Fibroblast of lung (primary cell): ENCODE measurements at regions not wholly inside any gene's neighbourhood (a gene's known extent, or its start where the extent isn't known, plus 50 kb on each side); places are given as distances from the start of the nearest gene placed in this dataset.

ENCODE experiments used
- DNase-seq, 2 donors: peaks; one replicate each; pipeline versions ENCODE4 v3.0.0 to v3.0.0-alpha.2; 2010; ENCODE audit warnings: low read depth in 2 of 2
- H2AFZ ChIP-seq: 2 replicates; pipeline ENCODE4 v1.5.1; 2012; ENCODE audit warnings: low read length, control low read depth, inconsistent platforms
- H3K27ac ChIP-seq: 2 replicates; pipeline ENCODE4 v1.5.1; 2011; ENCODE audit warnings: low read length, control low read depth; ENCODE audit not compliant: insufficient read depth
- H3K27me3 ChIP-seq: 2 replicates; pipeline ENCODE4 v1.5.1; 2011; ENCODE audit warnings: mild to moderate bottlenecking, low read length; ENCODE audit not compliant: control insufficient read depth, insufficient read depth
- H3K36me3 ChIP-seq: 2 replicates; pipeline ENCODE4 v1.5.1; 2011; ENCODE audit warnings: low read length; ENCODE audit not compliant: control insufficient read depth, insufficient read depth
- H3K4me1 ChIP-seq: 2 replicates; pipeline ENCODE4 v1.5.1; 2011; ENCODE audit warnings: low read length; ENCODE audit not compliant: control insufficient read depth, insufficient read depth; ENCODE audit errors: extremely low read depth
- H3K4me2 ChIP-seq: 2 replicates; pipeline ENCODE4 v1.5.1; 2011; ENCODE audit warnings: low read length, control low read depth; ENCODE audit not compliant: insufficient read depth; ENCODE audit errors: extremely low read depth
- H3K4me3 ChIP-seq, 4 experiments: fragments of 200-600 bp in 1 of 4; sonication (generic) in 1 of 4; replicated peaks in 1 of 4; 2 replicates each; pipeline ENCODE4 v1.5.1; 2011 to 2016; ENCODE audit warnings: low read length in 4 of 4, low read depth in 3 of 4, mild to moderate bottlenecking in 3 of 4, control low read depth in 2 of 4, inconsistent platforms in 1 of 4, mixed read lengths in 1 of 4; ENCODE audit not compliant: insufficient read depth in 1 of 4; ENCODE audit errors: control extremely low read depth in 1 of 4
- H3K79me2 ChIP-seq: 2 replicates; pipeline ENCODE4 v1.5.1; 2012; ENCODE audit warnings: mild to moderate bottlenecking, low read length, inconsistent platforms; ENCODE audit not compliant: control insufficient read depth, insufficient read depth
- H3K9ac ChIP-seq: 2 replicates; pipeline ENCODE4 v1.5.1; 2011; ENCODE audit warnings: mild to moderate bottlenecking, low read length, control low read depth; ENCODE audit not compliant: insufficient read depth
- H3K9me3 ChIP-seq: 2 replicates; pipeline ENCODE4 v1.5.1; 2012; ENCODE audit warnings: low read depth, low read length; ENCODE audit not compliant: control insufficient read depth, insufficient read depth
- H4K20me1 ChIP-seq: 2 replicates; pipeline ENCODE4 v1.5.1; 2011; ENCODE audit warnings: low read length; ENCODE audit not compliant: control insufficient read depth, insufficient read depth; ENCODE audit errors: extremely low read depth
- CTCF ChIP-seq, 2 donors: IDR thresholded peaks in 1 of 2; conservative IDR thresholded peaks in 1 of 2; 1 replicate in 1 of 2; 2 replicates in 1 of 2; pipeline ENCODE4 v1.5.1; 2011 to 2012; ENCODE audit warnings: low read length in 2 of 2, control low read depth in 1 of 2, inconsistent platforms in 1 of 2, low read depth in 1 of 2, mild to moderate bottlenecking in 1 of 2
- EZH2 ChIP-seq: IDR thresholded peaks from 2 replicates; pipeline ENCODE4 v1.5.1; 2012; ENCODE audit warnings: low read length, control low read depth, mild to moderate bottlenecking; ENCODE audit errors: missing control alignments

GRCh38 chr5:61816146-61816545 lies 484.1 kb downstream of the ZSWIM6 start:
- no peaks in the 10 kb centered on the region for H3K27me3 ChIP-seq

GRCh38 chr5:61816585-61817450 lies 484.8 kb downstream of the ZSWIM6 start:
- Histone ChIP-seq H3K27ac (no peak overlapping the region), H2AFZ (no peak overlapping the region), H3K4me1 (no peaks in the 10 kb centered on the region), H3K36me3 (no peaks in the 10 kb centered on the region), H3K4me3 (no peak overlapping the region), H3K9me3 (no peaks in the 10 kb centered on the region), H3K4me2 (no peak overlapping the region), H3K27me3 (no peaks in the 10 kb centered on the region), H3K9ac (no peak overlapping the region), H4K20me1 (no peaks in the 10 kb centered on the region), H3K79me2 (no peaks in the 10 kb centered on the region)
- no peak for DNase-seq
- TF ChIP-seq CTCF (conservative IDR thresholded peaks at IDR 0.05 in 1 of 2, IDR thresholded peaks at IDR 0.05 in 1 of 2; ENCODE audit: low read depth in 1 of 2, low read length in 2 of 2), result no peak
- no peak for TF ChIP-seq EZH2

More at GRCh38 chr5:61816146-61816545, 484.1 kb downstream of the ZSWIM6 start:
- H3K9me3 ChIP-seq, result no peaks in the 10 kb centered on the region
- TF ChIP-seq EZH2 (no peak), CTCF (conservative IDR thresholded peaks at IDR 0.05 in 1 of 2, IDR thresholded peaks at IDR 0.05 in 1 of 2; ENCODE audit: low read depth in 1 of 2, low read length in 2 of 2) (no peak)
- H3K27ac ChIP-seq, result no peak overlapping the region
- H3K4me1 ChIP-seq, result no peaks in the 10 kb centered on the region
- no peak overlapping the region for H3K4me3 ChIP-seq
- H3K36me3 ChIP-seq, result no peaks in the 10 kb centered on the region
- H4K20me1 ChIP-seq, result no peaks in the 10 kb centered on the region
- H3K79me2 ChIP-seq, result no peaks in the 10 kb centered on the region
- no peak overlapping the region for H3K4me2 ChIP-seq
- H3K9ac ChIP-seq, result no peak overlapping the region
- DNase-seq, result no peak
- H2AFZ ChIP-seq, result no peak overlapping the region

- no peak overlapping the region for H3K9ac ChIP-seq
- no peaks in the 10 kb centered on the region for H3K27me3 ChIP-seq
- H4K20me1 ChIP-seq, result no peaks in the 10 kb centered on the region
- DNase-seq, result peak; percentile 49 to 59
- H2AFZ ChIP-seq, result no peak overlapping the region
- no peak overlapping the region for H3K27ac ChIP-seq
- H3K36me3 ChIP-seq, result no peaks in the 10 kb centered on the region
- H3K4me2 ChIP-seq, result no peak overlapping the region
- no peaks in the 10 kb centered on the region for H3K79me2 ChIP-seq
- H3K4me1 ChIP-seq, result no peaks in the 10 kb centered on the region
- TF ChIP-seq EZH2 (no peak), CTCF (conservative IDR thresholded peaks at IDR 0.05 in 1 of 2, IDR thresholded peaks at IDR 0.05 in 1 of 2; ENCODE audit: low read depth in 1 of 2, low read length in 2 of 2) (peak; percentile 78 to 81)
- H3K9me3 ChIP-seq, result no peaks in the 10 kb centered on the region
- H3K4me3 ChIP-seq, result no peak overlapping the region
These were observed 485.6 kb downstream of the ZSWIM6 start for GRCh38 chr5:61817472-61818326.
